GM12878 (cell line): ENCODE measurements at regions not wholly inside any gene's neighbourhood (a gene's known extent, or its start where the extent isn't known, plus 50 kb on each side); places are given as distances from the start of the nearest gene placed in this dataset.

ENCODE experiments used
- ATAC-seq: fragments of 200-7000 bp; cut with Tn5 transposase; 3 replicates; pipeline ENCODE4 v1.9.1; 2020; ENCODE audit warnings: mild to moderate bottlenecking, moderate library complexity
- BruUV-seq: library from RNA; stranded (reverse); fragments of 400-500 nt; replicated peaks from 2 replicates; lab custom pipeline; 2021; lab: Mats Ljungman, UMichigan
- CTCF ChIA-PET: fragments of 300-600 bp; sonication (Branson Sonifier 250); formaldehyde crosslinking; extraction: SDS; loops from one replicate; lab custom pipeline; 2021; ENCODE audit warnings: inconsistent platforms; lab: Yijun Ruan, JAX
- POLR2A ChIA-PET: fragments of 350-600 bp; formaldehyde crosslinking; extraction: SDS; loops from one replicate; lab custom pipeline; 2021; ENCODE audit warnings: inconsistent platforms; lab: Charles Lee
- RAD21 ChIA-PET: fragments of 300-600 bp; sonication (Branson Sonifier 250); formaldehyde crosslinking; loops from one replicate; lab custom pipeline; 2023; ENCODE audit warnings: antibody characterized with exemption; ENCODE audit not compliant: unreplicated experiment; lab: Charles Lee
- SMC1A ChIA-PET: fragments of 300-600 bp; sonication (Branson Sonifier 250); formaldehyde crosslinking; loops from one replicate; lab custom pipeline; 2023; ENCODE audit not compliant: unreplicated experiment, uncharacterized antibody; lab: Charles Lee
- DNase-seq: peaks from one replicate; pipeline ENCODE4 v3.0.0-alpha.2; 2011; ENCODE audit warnings: low read depth, low spot score
- FAIRE-seq: peaks from 3 replicates; lab custom pipeline; 2011; peaks lifted over from hg19 to GRCh38; lab: Jason Lieb, UNC
- H2AFZ ChIP-seq: 2 replicates; pipeline ENCODE4 v1.6.0; 2011; ENCODE audit warnings: low read depth, low read length, control low read depth; ENCODE audit not compliant: control insufficient read depth
- H3K27ac ChIP-seq: 2 replicates; pipeline ENCODE4 v1.5.1; 2011; ENCODE audit warnings: control low read depth; ENCODE audit not compliant: control insufficient read depth, insufficient read depth
- H3K27me3 ChIP-seq, 2 experiments: replicated peaks in 1 of 2; 2 replicates each; pipeline versions ENCODE4 v1.6.0 to v1.6.1; 2011; ENCODE audit warnings: low read length in 1 of 2; ENCODE audit not compliant: control insufficient read depth in 2 of 2, insufficient read depth in 2 of 2
- H3K36me3 ChIP-seq, 2 experiments: 2 replicates each; pipeline ENCODE4 v1.5.1; 2011; ENCODE audit warnings: low read length in 1 of 2; ENCODE audit not compliant: control insufficient read depth in 2 of 2, insufficient read depth in 2 of 2
- H3K4me1 ChIP-seq: 2 replicates; pipeline ENCODE4 v1.6.1; 2011; ENCODE audit warnings: mild to moderate bottlenecking, low read length, moderate library complexity, mixed read lengths; ENCODE audit not compliant: control insufficient read depth, insufficient read depth
- H3K4me2 ChIP-seq: 2 replicates; pipeline ENCODE4 v1.6.0; 2011; ENCODE audit warnings: control low read depth; ENCODE audit not compliant: control insufficient read depth, insufficient read depth
- H3K4me3 ChIP-seq: fragments of 200-600 bp; sonication (generic); 2 replicates; pipeline ENCODE4 v1.5.1; 2016
- H3K79me2 ChIP-seq: 2 replicates; pipeline ENCODE4 v1.6.0; 2011; ENCODE audit warnings: low read length; ENCODE audit not compliant: control insufficient read depth, insufficient read depth
- H3K9ac ChIP-seq: 2 replicates; pipeline ENCODE4 v1.8.0; 2011; ENCODE audit warnings: low read length, control low read depth, mixed read lengths; ENCODE audit not compliant: control insufficient read depth, insufficient read depth
- H3K9me3 ChIP-seq: replicated peaks from 3 replicates; pipeline ENCODE4 v1.5.1; 2011; ENCODE audit warnings: mild to moderate bottlenecking, low read length; ENCODE audit not compliant: control insufficient read depth, insufficient read depth
- H4K20me1 ChIP-seq: 2 replicates; pipeline ENCODE4 v1.6.0; 2011; ENCODE audit not compliant: control insufficient read depth, insufficient read depth
- CEBPB ChIP-seq, 2 experiments: fragments of 150-350 bp in 1 of 2; IDR thresholded peaks; 2 replicates each; pipeline ENCODE4 v1.6.1; 2012 to 2014; ENCODE audit warnings: low read depth in 2 of 2, low read length in 2 of 2, borderline replicate concordance in 1 of 2, inconsistent platforms in 1 of 2
- IRF4 ChIP-seq: IDR thresholded peaks from 2 replicates; pipeline ENCODE4 v1.6.1; 2011; ENCODE audit warnings: low read depth, low read length
- MLLT1 ChIP-seq: fragments of 450-650 bp; IDR thresholded peaks from 2 replicates; pipeline ENCODE4 v1.6.1; 2016; ENCODE audit warnings: mild to moderate bottlenecking
- NFXL1 ChIP-seq: fragments of 450-650 bp; IDR thresholded peaks from 2 replicates; pipeline ENCODE4 v1.6.1; 2017; ENCODE audit warnings: antibody characterized with exemption, mild to moderate bottlenecking, borderline replicate concordance
- POU2F2 ChIP-seq: IDR thresholded peaks from 3 replicates; pipeline ENCODE4 v1.6.1; 2011; ENCODE audit warnings: low read depth, mild to moderate bottlenecking, low read length, borderline replicate concordance
- TBL1XR1 ChIP-seq: IDR thresholded peaks from 2 replicates; pipeline ENCODE4 v1.6.1; 2012; ENCODE audit warnings: low read depth, low read length, improper control_type of control experiment
- TCF3 ChIP-seq: IDR thresholded peaks from 2 replicates; pipeline ENCODE4 v1.6.1; 2012; ENCODE audit warnings: low read depth, mild to moderate bottlenecking, low read length, borderline replicate concordance; ENCODE audit not compliant: insufficient read depth
- ZNF592 ChIP-seq: fragments of 450-650 bp; IDR thresholded peaks from 2 replicates; pipeline ENCODE4 v1.6.1; 2017; ENCODE audit warnings: mild to moderate bottlenecking, moderate library complexity
- whole genome bisulfite sequencing: methylation state at CpG from one replicate; pipeline ENCODE4 v1.1.6; 2016; ENCODE audit warnings: low lambda C conversion rate; ENCODE audit not compliant: insufficient replicate concordance, insufficient coverage; ENCODE audit errors: missing lambda C conversion rate; 5-methylcytosine and 5-hydroxymethylcytosine counted together
- in situ Hi-C: fragments of 300-500 bp; cut with MboI; formaldehyde crosslinking; loops from 9 replicates; pipeline ENCODE4 v1.14.3; 2018; ENCODE audit warnings: mixed read lengths
- intact Hi-C: fragments of 100-400 bp; cut with micrococcal nuclease; formaldehyde crosslinking; loops from one replicate; pipeline ENCODE4 v1.14.2; 2022; ENCODE audit not compliant: unreplicated experiment
- TF ChIP-seq, protein P1 (sequence below): fragments of 450-650 bp; IDR thresholded peaks from 2 replicates; pipeline ENCODE4 v1.6.1; 2014; ENCODE audit warnings: mild to moderate bottlenecking

- TF ChIP-seq ZNF592 (no peak), NFXL1 (no peak), POU2F2 (no peak), TBL1XR1 (no peak), MLLT1 (no peak)
Measured at GRCh38 chr13:37493775-37494174, 104.8 kb downstream of the POSTN start (continued).

- FAIRE-seq (no peak), ATAC-seq (no peak), DNase-seq (no peak)
- ChIA-PET RAD21 (no interaction called here), CTCF (no interaction called here), SMC1A (no interaction called here), POLR2A (no interaction called here)
- in situ Hi-C loops, result no loop called here
- H3K36me3 ChIP-seq, result no peaks in the 10 kb centered on the region
- BruUV-seq, result no TSS peak
- intact Hi-C loops, result no loop called here
- no peaks in the 10 kb centered on the region for H4K20me1 ChIP-seq
- 0% methylated on average over 3 of the region's 3 CpGs for WGBS
- H3K4me3 ChIP-seq, result no peak overlapping the region
- H3K4me2 ChIP-seq, result no peak overlapping the region
- H3K9me3 ChIP-seq, result no peaks in the 10 kb centered on the region
- H3K79me2 ChIP-seq, result no peaks in the 10 kb centered on the region
- no peak overlapping the region for H3K27ac ChIP-seq
- no peaks in the 10 kb centered on the region for H3K4me1 ChIP-seq
- H3K27me3 ChIP-seq, result no peaks in the 10 kb centered on the region
- no peak overlapping the region for H3K9ac ChIP-seq
- H2AFZ ChIP-seq, result no peak overlapping the region
- TF ChIP-seq, protein P1, sequence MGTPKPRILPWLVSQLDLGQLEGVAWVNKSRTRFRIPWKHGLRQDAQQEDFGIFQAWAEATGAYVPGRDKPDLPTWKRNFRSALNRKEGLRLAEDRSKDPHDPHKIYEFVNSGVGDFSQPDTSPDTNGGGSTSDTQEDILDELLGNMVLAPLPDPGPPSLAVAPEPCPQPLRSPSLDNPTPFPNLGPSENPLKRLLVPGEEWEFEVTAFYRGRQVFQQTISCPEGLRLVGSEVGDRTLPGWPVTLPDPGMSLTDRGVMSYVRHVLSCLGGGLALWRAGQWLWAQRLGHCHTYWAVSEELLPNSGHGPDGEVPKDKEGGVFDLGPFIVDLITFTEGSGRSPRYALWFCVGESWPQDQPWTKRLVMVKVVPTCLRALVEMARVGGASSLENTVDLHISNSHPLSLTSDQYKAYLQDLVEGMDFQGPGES, result no peak
- TF ChIP-seq TCF3 (no peak), CEBPB (IDR thresholded peaks at IDR 0.05; ENCODE audit: borderline replicate concordance in 1 of 2, low read depth in 2 of 2, low read length in 2 of 2) (no peak), IRF4 (no peak), ZNF592 (no peak)
Measured at GRCh38 chr13:37492741-37493514, 105.6 kb downstream of the POSTN start.
